PC-9 (cell line): ENCODE measurements at regions not wholly inside any gene's neighbourhood (a gene's known extent, or its start where the extent isn't known, plus 50 kb on each side); places are given as distances from the start of the nearest gene placed in this dataset.

Experiments
- BruUV-seq: library from RNA; stranded (reverse); fragments of 400-500 nt; replicated peaks from 2 replicates; lab custom pipeline; 2021; lab: Mats Ljungman, UMichigan
- CTCF ChIA-PET: fragments of 300-600 bp; sonication (Branson Sonifier 250); formaldehyde crosslinking; loops from one replicate; lab custom pipeline; 2022; ENCODE audit warnings: antibody characterized with exemption; lab: Charles Lee
- POLR2A ChIA-PET: fragments of 300-600 bp; sonication (Branson Sonifier 250); formaldehyde crosslinking; loops from one replicate; lab custom pipeline; 2022; ENCODE audit warnings: antibody characterized with exemption; ENCODE audit not compliant: unreplicated experiment; lab: Charles Lee
- DNase-seq, 2 experiments: peaks; one replicate each; pipeline versions ENCODE4 v3.0.0 to v3.0.0-alpha.2; 2015 to 2022; ENCODE audit warnings: mixed read lengths in 1 of 2
- H2AFZ ChIP-seq: fragments of 200-600 bp; sonication (generic); 2 replicates; pipeline ENCODE4 v1.8.1; 2017; ENCODE audit warnings: antibody characterized with exemption
- H3F3A ChIP-seq: fragments of 200-600 bp; sonication (generic); 2 replicates; pipeline ENCODE4 v1.8.1; 2017; ENCODE audit warnings: antibody characterized with exemption, mild to moderate bottlenecking, low read depth; ENCODE audit not compliant: insufficient read depth
- H3K27ac ChIP-seq: fragments of 200-600 bp; sonication (generic); 2 replicates; pipeline ENCODE4 v1.6.1; 2016; ENCODE audit warnings: mixed run types
- H3K27me3 ChIP-seq: fragments of 200-600 bp; sonication (generic); 2 replicates; pipeline ENCODE4 v1.6.1; 2016; ENCODE audit warnings: low read depth, mixed run types; ENCODE audit not compliant: insufficient read depth
- H3K36me3 ChIP-seq: fragments of 200-600 bp; sonication (generic); 2 replicates; pipeline ENCODE4 v1.6.1; 2016; ENCODE audit warnings: low read depth, mixed run types
- H3K4me1 ChIP-seq: fragments of 200-600 bp; sonication (generic); replicated peaks from 2 replicates; pipeline ENCODE4 v1.6.1; 2016; ENCODE audit warnings: mixed run types; ENCODE audit not compliant: insufficient read depth
- H3K4me2 ChIP-seq: fragments of 200-600 bp; sonication (generic); 2 replicates; pipeline ENCODE4 v1.6.1; 2017; ENCODE audit warnings: mixed run types
- H3K4me3 ChIP-seq: fragments of 200-600 bp; sonication (generic); 2 replicates; pipeline ENCODE4 v1.6.1; 2016; ENCODE audit warnings: mixed run types
- H3K79me2 ChIP-seq: fragments of 200-600 bp; sonication (generic); 2 replicates; pipeline ENCODE4 v1.6.1; 2017; ENCODE audit warnings: low read depth, mixed run types
- H3K9me2 ChIP-seq: fragments of 200-600 bp; sonication (generic); 2 replicates; pipeline ENCODE4 v1.8.1; 2017; ENCODE audit warnings: mild to moderate bottlenecking; ENCODE audit not compliant: insufficient read depth
- H3K9me3 ChIP-seq: fragments of 200-600 bp; sonication (generic); 2 replicates; pipeline ENCODE4 v1.8.1; 2016; ENCODE audit warnings: low read depth; ENCODE audit not compliant: insufficient read depth
- H4K20me1 ChIP-seq: fragments of 200-600 bp; sonication (generic); 2 replicates; pipeline ENCODE4 v1.8.1; 2017; ENCODE audit not compliant: insufficient read depth
- CTCF ChIP-seq: fragments of 200-600 bp; sonication (generic); conservative IDR thresholded peaks from 2 replicates; pipeline ENCODE4 v1.6.1; 2017; ENCODE audit warnings: mixed run types, antibody characterized with exemption, mild to moderate bottlenecking, moderate library complexity
- EZH2 ChIP-seq: fragments of 200-600 bp; sonication (generic); IDR thresholded peaks from 2 replicates; pipeline ENCODE4 v1.8.0; 2017; ENCODE audit warnings: antibody characterized with exemption, low read depth
- intact Hi-C: fragments of 100-400 bp; cut with micrococcal nuclease; formaldehyde crosslinking; loops from one replicate; pipeline ENCODE4 v1.10.0; 2022; ENCODE audit not compliant: unreplicated experiment

- no peaks in the 10 kb centered on the region for H4K20me1 ChIP-seq
- H3K4me1 ChIP-seq: no peaks in the 10 kb centered on the region
- ChIA-PET POLR2A (no interaction called here), CTCF (no interaction called here)
- intact Hi-C loops: no loop called here
- H3F3A ChIP-seq: no peaks in the 10 kb centered on the region
- no peaks in the 10 kb centered on the region for H3K9me2 ChIP-seq
- H3K4me3 ChIP-seq: no peak overlapping the region
- H3K36me3 ChIP-seq: no peaks in the 10 kb centered on the region
- H3K4me2 ChIP-seq: no peak overlapping the region
- BruUV-seq: no TSS peak
- H3K9me3 ChIP-seq: 0 out of 2 replicates have a peak, but pooled peaks cover 3% of the 10 kb centered on the region
- no peaks in the 10 kb centered on the region for H3K79me2 ChIP-seq
- H3K27me3 ChIP-seq: no peaks in the 10 kb centered on the region
- H3K27ac ChIP-seq: no peak overlapping the region
- no peak for DNase-seq
- H2AFZ ChIP-seq: no peak overlapping the region
- no peak for TF ChIP-seq EZH2
- TF ChIP-seq CTCF: no peak
These were observed 94.1 kb downstream of the NOC3L start for GRCh38 chr10:94268652-94269051.

- intact Hi-C loops: no loop called here
- H3K4me3 ChIP-seq: no peak overlapping the region
- no peaks in the 10 kb centered on the region for H3K36me3 ChIP-seq
- no peak overlapping the region for H3K4me2 ChIP-seq
- TF ChIP-seq CTCF: no peak
- no peak for TF ChIP-seq EZH2
- no peak overlapping the region for H2AFZ ChIP-seq
- H3K4me1 ChIP-seq: no peaks in the 10 kb centered on the region
- H3F3A ChIP-seq: no peaks in the 10 kb centered on the region
- no peaks in the 10 kb centered on the region for H3K79me2 ChIP-seq
- no peaks in the 10 kb centered on the region for H3K9me2 ChIP-seq
- H3K27me3 ChIP-seq: no peaks in the 10 kb centered on the region
- CTCF ChIA-PET: no interaction called here
- H3K27ac ChIP-seq: no peak overlapping the region
- 0 out of 2 replicates have a peak, but pooled peaks cover 3% of the 10 kb centered on the region for H3K9me3 ChIP-seq
- no peaks in the 10 kb centered on the region for H4K20me1 ChIP-seq
- POLR2A ChIA-PET: no interaction called here
- BruUV-seq: no TSS peak
- DNase-seq: no peak
These were observed 88.5 kb downstream of the NOC3L start for GRCh38 chr10:94274142-94274787.

- ChIA-PET CTCF (interaction anchor here (0.6 kb wide), 1 partner anchor 9 kb away, joined by 3 read pairs; no protein-coding TSS in a partner anchor), POLR2A (no interaction called here)
- Histone ChIP-seq H3K4me3 (no peak overlapping the region), H4K20me1 (no peaks in the 10 kb centered on the region), H3F3A (no peaks in the 10 kb centered on the region), H3K79me2 (no peaks in the 10 kb centered on the region), H3K9me3 (0 out of 2 replicates have a peak, but pooled peaks cover 3% of the 10 kb centered on the region), H3K9me2 (no peaks in the 10 kb centered on the region), H2AFZ (no peak overlapping the region), H3K36me3 (no peaks in the 10 kb centered on the region), H3K27me3 (no peaks in the 10 kb centered on the region), H3K4me2 (no peak overlapping the region), H3K27ac (no peak overlapping the region), H3K4me1 (no peaks in the 10 kb centered on the region)
- no peak for DNase-seq
- intact Hi-C loops: no loop called here
- TF ChIP-seq CTCF (no peak), EZH2 (no peak)
- no TSS peak for BruUV-seq
These were observed 86.6 kb downstream of the NOC3L start for GRCh38 chr10:94276140-94276539.
